KMS-11 (cell line): ENCODE measurements at regions not wholly inside any gene's neighbourhood (a gene's known extent, or its start where the extent isn't known, plus 50 kb on each side); places are given as distances from the start of the nearest gene placed in this dataset.
"Not testable (repeated sequence)": the region's sequence is repeated elsewhere in the genome, so short reads cannot be mapped to it uniquely, and the experiment has no call there.

Experiments used
- H2AFZ ChIP-seq: fragments of 200-600 bp; sonication (generic); 2 replicates; pipeline ENCODE4 v1.6.1; 2016; ENCODE audit warnings: antibody characterized with exemption, mixed run types, low read depth
- H3K27ac ChIP-seq: fragments of 200-600 bp; sonication (generic); 2 replicates; pipeline ENCODE4 v1.6.1; 2016; ENCODE audit warnings: mild to moderate bottlenecking, mixed run types
- H3K27me3 ChIP-seq: fragments of 200-600 bp; sonication (generic); 2 replicates; pipeline ENCODE4 v1.6.1; 2017; ENCODE audit warnings: mild to moderate bottlenecking, low read depth, mixed run types, moderate library complexity; ENCODE audit not compliant: insufficient read depth
- H3K36me3 ChIP-seq: fragments of 200-600 bp; sonication (generic); 2 replicates; pipeline ENCODE4 v1.6.1; 2017; ENCODE audit warnings: mild to moderate bottlenecking, mixed run types; ENCODE audit not compliant: insufficient read depth
- H3K4me1 ChIP-seq: fragments of 200-600 bp; sonication (generic); 2 replicates; pipeline ENCODE4 v1.6.1; 2016; ENCODE audit warnings: mild to moderate bottlenecking, low read depth, mixed run types; ENCODE audit not compliant: poor library complexity, severe bottlenecking
- H3K4me2 ChIP-seq: fragments of 200-600 bp; sonication (generic); 2 replicates; pipeline ENCODE4 v1.7.0; 2016; ENCODE audit warnings: mild to moderate bottlenecking, mixed run types
- H3K4me3 ChIP-seq: fragments of 200-600 bp; sonication (generic); IDR thresholded peaks from 2 replicates; pipeline ENCODE4 v1.6.1; 2017; ENCODE audit warnings: low read depth, low read length, mixed read lengths; ENCODE audit not compliant: insufficient read depth
- H3K79me2 ChIP-seq: fragments of 200-600 bp; sonication (generic); 2 replicates; pipeline ENCODE4 v1.6.1; 2016; ENCODE audit warnings: low read depth, mixed run types; ENCODE audit not compliant: insufficient read depth
- H3K9ac ChIP-seq: fragments of 200-600 bp; sonication (generic); 2 replicates; pipeline ENCODE4 v1.6.1; 2016; ENCODE audit warnings: mild to moderate bottlenecking, mixed run types
- H4K20me1 ChIP-seq: fragments of 200-600 bp; sonication (generic); 2 replicates; pipeline ENCODE4 v1.6.1; 2016; ENCODE audit warnings: mild to moderate bottlenecking, mixed run types; ENCODE audit not compliant: insufficient read depth
- CTCF ChIP-seq: fragments of 200-600 bp; sonication (generic); conservative IDR thresholded peaks from 2 replicates; pipeline ENCODE4 v1.6.1; 2017; ENCODE audit warnings: low read depth, mild to moderate bottlenecking, antibody characterized with exemption, low read length, moderate library complexity, mixed read lengths

GRCh38 chr13:40355126-40355724 lies 311.2 kb downstream of the FOXO1 start:
- no peaks in the 10 kb centered on the region for H3K36me3 ChIP-seq
- no peaks in the 10 kb centered on the region for H3K27me3 ChIP-seq
- no peak overlapping the region for H2AFZ ChIP-seq
- no peak overlapping the region for H3K27ac ChIP-seq
- TF ChIP-seq CTCF: no peak
- H3K9ac ChIP-seq: no peak overlapping the region
- H3K79me2 ChIP-seq: no peaks in the 10 kb centered on the region
- no peak overlapping the region for H3K4me2 ChIP-seq
- no peaks in the 10 kb centered on the region for H4K20me1 ChIP-seq
- H3K4me3 ChIP-seq: no peak overlapping the region
- H3K4me1 ChIP-seq: no peaks in the 10 kb centered on the region

- no peaks in the 10 kb centered on the region for H3K36me3 ChIP-seq
- no peak for TF ChIP-seq CTCF
- no peaks in the 10 kb centered on the region for H4K20me1 ChIP-seq
- no peak overlapping the region for H3K9ac ChIP-seq
- no peak overlapping the region for H3K4me3 ChIP-seq
- no peak overlapping the region for H2AFZ ChIP-seq
- no peaks in the 10 kb centered on the region for H3K4me1 ChIP-seq
- H3K4me2 ChIP-seq: no peak overlapping the region
- H3K79me2 ChIP-seq: no peaks in the 10 kb centered on the region
- H3K27ac ChIP-seq: no peak overlapping the region
- H3K27me3 ChIP-seq: no peaks in the 10 kb centered on the region
Measured at GRCh38 chr13:40356011-40356410, 310.4 kb downstream of the FOXO1 start.

DNA sequence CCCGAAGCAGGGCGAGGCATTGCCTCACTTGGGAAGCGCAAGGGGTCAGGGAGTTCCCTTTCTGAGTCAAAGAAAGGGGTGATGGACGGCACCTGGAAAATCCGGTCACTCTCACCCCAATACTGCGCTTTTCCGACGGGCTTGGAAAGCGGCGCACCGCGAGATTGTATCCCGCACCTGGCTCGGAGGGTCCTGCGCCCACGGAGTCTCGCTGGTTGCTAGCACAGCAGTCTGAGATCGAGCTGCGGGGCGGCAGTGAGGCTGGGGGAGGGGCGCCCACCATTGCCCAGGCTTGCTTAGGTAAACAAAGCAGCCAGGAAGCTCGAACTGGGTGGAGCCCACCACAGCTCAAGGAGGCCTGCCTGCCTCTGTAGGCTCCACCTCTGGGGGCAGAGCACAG lies 310.0 kb downstream of the FOXO1 start:
- not testable (repeated sequence) for H3K36me3 ChIP-seq, H4K20me1 ChIP-seq, H3K27ac ChIP-seq, H3K4me3 ChIP-seq, H2AFZ ChIP-seq, H3K27me3 ChIP-seq, H3K4me2 ChIP-seq, H3K79me2 ChIP-seq, H3K9ac ChIP-seq, H3K4me1 ChIP-seq

DNA sequence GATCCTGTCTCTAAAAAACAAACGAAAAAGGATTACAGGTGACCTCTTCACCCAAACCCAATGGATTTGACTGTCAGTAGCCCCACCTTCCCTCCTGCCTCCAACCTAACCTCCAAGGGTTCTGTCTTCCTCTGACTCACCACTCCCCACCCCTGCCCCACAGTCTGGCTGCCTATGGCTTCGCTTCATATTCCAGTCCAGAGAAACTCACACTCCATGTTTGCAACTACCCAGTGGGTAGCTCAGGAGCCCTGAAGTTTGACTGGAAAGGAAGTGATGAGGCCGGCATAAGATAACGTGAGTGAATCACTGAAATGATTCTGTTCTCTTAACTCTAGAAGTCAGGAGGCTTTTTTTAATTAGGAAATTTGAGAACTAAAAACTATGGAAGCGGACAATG lies 303.9 kb downstream of the FOXO1 start:
- H3K9ac ChIP-seq: no peak overlapping the region
- H3K27ac ChIP-seq: no peak overlapping the region
- H4K20me1 ChIP-seq: no peaks in the 10 kb centered on the region
- H3K36me3 ChIP-seq: no peaks in the 10 kb centered on the region
- H3K4me1 ChIP-seq: no peaks in the 10 kb centered on the region
- TF ChIP-seq CTCF: no peak
- no peaks in the 10 kb centered on the region for H3K79me2 ChIP-seq
- H3K27me3 ChIP-seq: no peaks in the 10 kb centered on the region
- no peak overlapping the region for H2AFZ ChIP-seq
- H3K4me3 ChIP-seq: no peak overlapping the region
- no peak overlapping the region for H3K4me2 ChIP-seq

DNA sequence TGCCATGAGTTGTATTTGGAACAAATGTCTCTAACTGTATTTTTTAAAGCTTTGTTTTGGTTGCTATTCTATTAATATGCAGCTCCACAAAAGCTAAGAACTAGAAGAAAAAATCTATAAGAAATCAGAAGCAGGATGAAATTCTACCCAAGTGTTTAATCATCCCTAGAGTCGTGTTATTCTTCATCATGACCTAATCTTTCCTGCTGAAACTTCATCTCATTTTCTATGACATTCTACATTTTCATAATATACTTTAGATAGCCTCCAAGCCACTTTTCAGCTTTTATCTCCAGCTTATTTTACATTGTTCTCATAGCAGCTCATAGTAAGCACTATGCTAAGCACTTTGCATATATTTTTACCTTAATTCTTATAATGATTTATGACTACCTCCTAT lies 302.8 kb downstream of the FOXO1 start:
- Histone ChIP-seq H3K4me3 (no peak overlapping the region), H3K27me3 (no peaks in the 10 kb centered on the region), H3K79me2 (no peaks in the 10 kb centered on the region), H3K4me2 (no peak overlapping the region), H2AFZ (no peak overlapping the region), H3K27ac (no peak overlapping the region), H4K20me1 (no peaks in the 10 kb centered on the region), H3K4me1 (no peaks in the 10 kb centered on the region), H3K36me3 (no peaks in the 10 kb centered on the region), H3K9ac (no peak overlapping the region)
- no peak for TF ChIP-seq CTCF
